Left lung (tissue), 4 donors: ENCODE measurements at regions not wholly inside any gene's neighbourhood (a gene's known extent, or its start where the extent isn't known, plus 50 kb on each side); places are given as distances from the start of the nearest gene placed in this dataset.
A peak's percentile ranks its signal among the peaks of the same experiment; 100 is the strongest.

ENCODE experiments used
- ATAC-seq: fragments of 200-7000 bp; cut with Tn5 transposase; one replicate; pipeline ENCODE4 v1.9.1; 2020; ENCODE audit warnings: moderate library complexity
- DNase-seq, 4 donors: peaks; one replicate each; pipeline ENCODE4 v3.0.0-alpha.2; 2013 to 2020
- H3K27ac ChIP-seq, 2 donors: fragments of 200-600 bp; sonication (generic) in 1 of 2; one replicate each; pipeline versions ENCODE4 v1.5.0 to v1.8.0; 2020 to 2021
- H3K27me3 ChIP-seq, 2 donors: fragments of 200-600 bp; sonication (generic) in 1 of 2; one replicate each; pipeline versions ENCODE4 v1.5.0 to v1.8.0; 2020 to 2021
- H3K36me3 ChIP-seq, 2 donors: fragments of 200-600 bp; sonication (generic) in 1 of 2; one replicate each; pipeline versions ENCODE4 v1.5.0 to v1.8.0; 2020 to 2021
- H3K4me1 ChIP-seq, 2 donors: fragments of 200-600 bp; one replicate each; pipeline ENCODE4 v1.8.0; 2021
- H3K4me3 ChIP-seq, 2 donors: fragments of 200-600 bp; sonication (generic) in 1 of 2; one replicate each; pipeline versions ENCODE4 v1.5.0 to v1.8.0; 2020 to 2021; ENCODE audit warnings: mild to moderate bottlenecking in 1 of 2
- H3K9me3 ChIP-seq, 2 donors: fragments of 200-600 bp; sonication (generic) in 1 of 2; one replicate each; pipeline versions ENCODE4 v1.5.0 to v1.8.0; 2020 to 2021
- intact Hi-C, 2 donors: fragments of 100-400 bp; cut with DNase I; formaldehyde crosslinking; loops; one replicate each; pipeline versions ENCODE4 v1.11.2 to v1.14.2; 2022
- TF ChIP-seq, protein P1 (sequence below), 2 donors: fragments of 200-600 bp; sonication (generic) in 1 of 2; IDR thresholded peaks; one replicate each; pipeline versions ENCODE4 v1.5.0 to v1.8.0; 2021; ENCODE audit warnings: antibody characterized with exemption in 2 of 2
- donor health status: DM: no; HTN: yes; CAD: no.
- donor health status: DM: no; HTN: no; CAD: no.

DNA sequence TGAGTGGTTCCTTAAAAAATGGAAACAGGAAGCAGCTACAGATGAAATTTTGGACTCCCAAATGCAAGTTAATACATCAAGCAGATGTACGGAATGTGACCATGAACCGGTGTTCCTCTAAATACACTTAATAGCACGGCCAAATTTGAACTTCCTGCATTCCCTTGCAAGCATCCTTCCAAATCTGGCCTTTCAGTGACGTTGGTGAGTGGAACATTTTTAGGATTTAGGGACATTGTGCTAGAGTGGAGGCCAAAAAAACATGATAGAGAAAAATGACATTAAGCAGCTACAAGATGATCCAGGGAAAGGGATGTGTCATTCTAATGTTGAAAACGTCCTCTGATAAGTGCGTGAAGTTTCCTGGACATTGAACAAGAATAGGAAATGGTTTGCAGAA lies 62.1 kb downstream of the CTAGE1 start:
- no peaks in the 10 kb centered on the region for H3K27me3 ChIP-seq
- no peaks in the 10 kb centered on the region for H3K9me3 ChIP-seq
- intact Hi-C loops: no loop called here
- DNase-seq: no peak
- TF ChIP-seq, protein P1, sequence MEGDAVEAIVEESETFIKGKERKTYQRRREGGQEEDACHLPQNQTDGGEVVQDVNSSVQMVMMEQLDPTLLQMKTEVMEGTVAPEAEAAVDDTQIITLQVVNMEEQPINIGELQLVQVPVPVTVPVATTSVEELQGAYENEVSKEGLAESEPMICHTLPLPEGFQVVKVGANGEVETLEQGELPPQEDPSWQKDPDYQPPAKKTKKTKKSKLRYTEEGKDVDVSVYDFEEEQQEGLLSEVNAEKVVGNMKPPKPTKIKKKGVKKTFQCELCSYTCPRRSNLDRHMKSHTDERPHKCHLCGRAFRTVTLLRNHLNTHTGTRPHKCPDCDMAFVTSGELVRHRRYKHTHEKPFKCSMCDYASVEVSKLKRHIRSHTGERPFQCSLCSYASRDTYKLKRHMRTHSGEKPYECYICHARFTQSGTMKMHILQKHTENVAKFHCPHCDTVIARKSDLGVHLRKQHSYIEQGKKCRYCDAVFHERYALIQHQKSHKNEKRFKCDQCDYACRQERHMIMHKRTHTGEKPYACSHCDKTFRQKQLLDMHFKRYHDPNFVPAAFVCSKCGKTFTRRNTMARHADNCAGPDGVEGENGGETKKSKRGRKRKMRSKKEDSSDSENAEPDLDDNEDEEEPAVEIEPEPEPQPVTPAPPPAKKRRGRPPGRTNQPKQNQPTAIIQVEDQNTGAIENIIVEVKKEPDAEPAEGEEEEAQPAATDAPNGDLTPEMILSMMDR (IDR thresholded peaks at IDR 0.05): no peak
- no peak for ATAC-seq
- H3K4me3 ChIP-seq: no peak overlapping the region
- H3K36me3 ChIP-seq: no peaks in the 10 kb centered on the region
- H3K4me1 ChIP-seq: no peaks in the 10 kb centered on the region
- no peak overlapping the region for H3K27ac ChIP-seq

DNA sequence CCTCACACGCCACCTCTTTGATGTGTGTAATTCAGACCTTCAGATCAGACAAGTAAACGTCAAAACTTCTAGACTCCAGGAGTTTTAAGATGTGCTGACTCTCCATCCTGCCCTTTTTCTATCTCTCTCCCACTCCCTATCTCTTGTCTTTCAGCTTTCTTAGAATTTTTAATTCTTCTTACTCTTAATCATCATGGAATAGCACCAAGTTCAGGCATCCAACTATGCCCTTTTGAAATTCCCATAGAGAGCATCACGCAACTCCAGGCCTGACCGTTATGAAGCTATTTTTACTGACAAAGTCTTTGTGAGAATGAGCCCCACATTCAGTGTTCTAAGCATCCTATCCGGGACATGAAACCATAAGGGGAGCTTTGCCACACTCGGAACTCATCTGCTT lies 62.6 kb downstream of the CTAGE1 start:
- Histone ChIP-seq H3K27ac (no peak overlapping the region), H3K4me1 (no peaks in the 10 kb centered on the region), H3K9me3 (no peaks in the 10 kb centered on the region), H3K4me3 (no peak overlapping the region), H3K27me3 (no peaks in the 10 kb centered on the region), H3K36me3 (no peaks in the 10 kb centered on the region)
- intact Hi-C loops: no loop called here
- DNase-seq (no peak), ATAC-seq (no peak)
- TF ChIP-seq, protein P1 (IDR thresholded peaks at IDR 0.05): no peak

DNA sequence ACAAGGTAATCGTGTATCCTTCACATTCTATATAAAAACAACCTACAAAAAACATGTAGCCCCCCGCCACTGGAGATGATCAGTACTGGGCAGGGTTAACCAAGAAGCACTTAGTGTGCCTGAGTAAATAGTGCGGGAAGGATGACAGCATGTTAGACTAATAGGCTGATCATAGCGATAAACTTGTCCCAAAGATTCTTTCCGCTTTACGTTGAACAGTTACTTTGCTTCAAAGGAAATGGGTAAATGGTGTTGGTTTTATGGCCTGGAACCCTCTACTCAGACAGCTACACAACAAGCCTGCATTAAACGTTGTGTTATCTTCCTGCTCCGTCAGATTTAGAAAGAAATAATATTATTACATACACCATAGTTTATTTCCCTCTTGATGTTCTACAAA lies 67.7 kb downstream of the CTAGE1 start:
- H3K27ac ChIP-seq: no peak overlapping the region

DNA sequence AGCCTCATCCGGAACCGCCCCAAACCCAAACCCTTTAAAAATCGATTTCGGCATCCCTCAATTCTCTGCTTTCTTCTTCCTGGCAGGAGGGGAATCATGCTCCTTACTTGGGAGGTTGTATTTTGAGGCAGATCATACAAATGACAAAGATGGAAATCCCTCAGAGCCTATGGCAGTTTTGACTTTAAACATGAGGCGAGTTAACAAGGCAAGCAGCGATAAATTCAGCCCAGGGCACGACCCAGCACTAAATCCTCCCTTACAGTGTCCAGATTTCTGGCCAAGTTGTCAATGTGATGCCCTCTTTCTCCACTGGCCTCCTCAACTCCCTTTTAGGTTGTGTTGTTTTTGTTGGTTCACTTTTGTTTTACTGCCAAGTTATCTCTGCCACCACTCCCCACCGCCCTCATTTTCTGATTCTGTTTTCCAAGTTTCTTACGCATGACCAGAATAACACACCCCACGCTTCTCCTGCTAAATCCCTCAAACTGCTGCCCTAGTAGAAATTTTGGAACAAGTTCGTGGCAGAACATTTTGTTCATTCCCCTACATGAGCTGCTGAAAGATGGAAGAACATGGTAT lies 68.3 kb downstream of the CTAGE1 start:
- DNase-seq (no peak), ATAC-seq (no peak)
- Histone ChIP-seq H3K27me3 (peaks cover 0 to 42% of the 10 kb centered on the region in 2 donors), H3K36me3 (no peaks in the 10 kb centered on the region), H3K27ac (peak overlapping the region; percentile 75 to 77), H3K4me1 (peaks cover 20 to 40% of the 10 kb centered on the region in 2 donors), H3K4me3 (peak overlapping the region; percentile 32 to 33), H3K9me3 (no peaks in the 10 kb centered on the region)
- TF ChIP-seq, protein P1 (IDR thresholded peaks at IDR 0.05): no peak
- intact Hi-C loops: loop anchor here in 1 of 2 donors (10.0 kb wide), 1 partner anchor 175 kb away; no protein-coding TSS in a partner anchor

More for the DNA sequence above, 67.7 kb downstream of the CTAGE1 start:
- H3K36me3 ChIP-seq: no peaks in the 10 kb centered on the region
- H3K9me3 ChIP-seq: no peaks in the 10 kb centered on the region
- intact Hi-C loops: loop anchor here in 1 of 2 donors (10.0 kb wide), 1 partner anchor 175 kb away; no protein-coding TSS in a partner anchor
- TF ChIP-seq, protein P1 (IDR thresholded peaks at IDR 0.05): no peak
- H3K4me1 ChIP-seq: peaks cover 20 to 38% of the 10 kb centered on the region in 2 donors
- ATAC-seq (no peak), DNase-seq (no peak)
- H3K4me3 ChIP-seq: no peak overlapping the region
- peaks cover 0 to 42% of the 10 kb centered on the region in 2 donors for H3K27me3 ChIP-seq

DNA sequence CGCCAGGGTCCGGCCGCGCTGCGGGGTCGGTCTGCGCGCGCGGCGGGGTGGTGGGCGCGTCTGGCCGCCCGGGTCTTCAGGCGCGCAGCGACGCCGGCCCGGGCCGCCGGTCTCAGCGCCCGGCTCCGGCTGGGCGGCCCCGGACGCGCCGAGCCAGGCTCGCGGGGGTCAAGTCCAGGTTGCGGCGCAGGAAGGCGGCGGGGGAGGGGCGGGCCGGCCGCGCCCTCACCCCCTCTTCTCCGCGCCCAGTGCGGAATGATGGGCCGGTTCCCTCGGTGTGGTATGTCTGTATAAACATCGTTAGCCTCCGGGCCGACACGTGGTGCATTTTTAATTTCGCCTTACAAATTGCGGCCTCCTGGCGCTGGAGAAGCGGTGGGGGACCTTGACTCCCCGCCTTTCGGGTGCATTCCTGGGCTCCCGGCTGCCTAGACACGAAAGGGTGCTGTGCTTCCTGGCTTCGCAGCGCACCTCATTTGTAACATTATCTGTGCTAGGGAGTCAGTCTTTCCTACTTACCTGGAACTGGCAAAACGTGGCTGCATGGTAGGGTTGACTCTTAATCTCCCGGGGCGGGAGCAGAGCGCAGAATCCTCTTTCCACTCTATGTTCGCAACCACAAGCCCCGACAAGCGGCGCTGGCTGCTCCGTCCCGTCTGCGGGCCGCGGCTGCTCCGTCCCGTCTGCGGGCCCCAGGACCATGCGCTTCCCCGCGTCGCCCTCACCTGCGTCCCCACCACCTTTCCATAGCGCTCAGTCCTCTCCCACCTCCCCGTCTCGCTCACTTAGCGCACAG lies 69.0 kb downstream of the CTAGE1 start:
- ATAC-seq: peak; percentile 76
- no peaks in the 10 kb centered on the region for H3K9me3 ChIP-seq
- H3K27me3 ChIP-seq: peaks cover 0 to 42% of the 10 kb centered on the region in 2 donors
- intact Hi-C loops: loop anchor here in 1 of 2 donors (10.0 kb wide), 1 partner anchor 174 kb away; no protein-coding TSS in a partner anchor
- H3K4me1 ChIP-seq: peaks cover 20 to 40% of the 10 kb centered on the region in 2 donors
- peak; percentile 57 to 82 (median 59) for DNase-seq
- peak overlapping the region; percentile 75 to 77 for H3K27ac ChIP-seq
- H3K36me3 ChIP-seq: no peaks in the 10 kb centered on the region
- H3K4me3 ChIP-seq: peak overlapping the region; percentile 32 to 33
- TF ChIP-seq, protein P1 (IDR thresholded peaks at IDR 0.05): no peak
